GM23338 (cell line): ENCODE measurements at regions not wholly inside any gene's neighbourhood (a gene's known extent, or its start where the extent isn't known, plus 50 kb on each side); places are given as distances from the start of the nearest gene placed in this dataset.

ENCODE experiments used
- ATAC-seq: fragments of 200-7000 bp; cut with Tn5 transposase; 3 replicates; pipeline ENCODE4 v1.9.1; 2020
- DNase-seq: peaks from one replicate; pipeline ENCODE4 v3.0.0-alpha.2; 2015; ENCODE audit warnings: low spot score
- H2AFZ ChIP-seq: fragments of 200-600 bp; sonication (generic); 2 replicates; pipeline ENCODE4 v1.8.0; 2016; ENCODE audit warnings: antibody characterized with exemption, mild to moderate bottlenecking, moderate library complexity
- H3F3A ChIP-seq: fragments of 200-600 bp; sonication (generic); replicated peaks from 2 replicates; pipeline ENCODE4 v1.8.0; 2017; ENCODE audit warnings: antibody characterized with exemption, mixed run types, low read depth
- H3K27ac ChIP-seq: fragments of 200-600 bp; sonication (generic); 2 replicates; pipeline ENCODE4 v1.6.1; 2016; ENCODE audit warnings: low read depth
- H3K27me3 ChIP-seq: fragments of 200-600 bp; sonication (generic); 2 replicates; pipeline ENCODE4 v1.8.0; 2016; ENCODE audit warnings: mild to moderate bottlenecking, mixed run types, moderate library complexity; ENCODE audit not compliant: insufficient read depth
- H3K36me3 ChIP-seq: fragments of 200-600 bp; sonication (generic); 2 replicates; pipeline ENCODE4 v1.8.0; 2016; ENCODE audit warnings: mild to moderate bottlenecking; ENCODE audit not compliant: insufficient read depth
- H3K4me1 ChIP-seq: fragments of 200-600 bp; sonication (generic); 2 replicates; pipeline ENCODE4 v1.8.0; 2016; ENCODE audit warnings: mild to moderate bottlenecking, moderate library complexity; ENCODE audit not compliant: insufficient read depth
- H3K4me2 ChIP-seq: fragments of 200-600 bp; sonication (generic); 2 replicates; pipeline ENCODE4 v1.7.1; 2017; ENCODE audit warnings: mixed run types
- H3K4me3 ChIP-seq: fragments of 200-600 bp; sonication (generic); 2 replicates; pipeline ENCODE4 v1.6.1; 2016; ENCODE audit warnings: mixed run types
- H3K79me2 ChIP-seq: fragments of 200-600 bp; sonication (generic); replicated peaks from 2 replicates; pipeline ENCODE4 v1.8.0; 2017; ENCODE audit warnings: mild to moderate bottlenecking; ENCODE audit not compliant: insufficient read depth
- H3K9me2 ChIP-seq: fragments of 200-600 bp; sonication (generic); 2 replicates; pipeline ENCODE4 v1.8.0; 2017; ENCODE audit not compliant: insufficient read depth
- H4K20me1 ChIP-seq: fragments of 200-600 bp; sonication (generic); replicated peaks from 2 replicates; pipeline ENCODE4 v1.8.0; 2017; ENCODE audit warnings: mild to moderate bottlenecking; ENCODE audit not compliant: insufficient read depth
- H3K27ac Mint-ChIP-seq: 2 replicates; pipeline ENCODE4 v1.8.0; 2020; ENCODE audit warnings: inconsistent platforms, mild to moderate bottlenecking, moderate library complexity, mixed read lengths
- H3K27me3 Mint-ChIP-seq: 3 replicates; pipeline ENCODE4 v1.8.0; 2022; ENCODE audit warnings: low read depth, mild to moderate bottlenecking, moderate library complexity, mixed read lengths, inconsistent platforms; ENCODE audit not compliant: insufficient read depth, poor library complexity
- H3K36me3 Mint-ChIP-seq: 3 replicates; pipeline ENCODE4 v1.8.0; 2021; ENCODE audit warnings: low read depth, mild to moderate bottlenecking, inconsistent platforms, moderate library complexity, mixed read lengths
- H3K4me1 Mint-ChIP-seq: 3 replicates; pipeline ENCODE4 v1.8.0; 2020; ENCODE audit warnings: mild to moderate bottlenecking, inconsistent platforms, mixed read lengths
- H3K4me3 Mint-ChIP-seq: 3 replicates; pipeline ENCODE4 v1.8.0; 2021; ENCODE audit warnings: moderate library complexity, mild to moderate bottlenecking, inconsistent platforms, mixed read lengths
- H3K9me3 Mint-ChIP-seq: 3 replicates; pipeline ENCODE4 v1.8.0; 2020; ENCODE audit warnings: moderate library complexity, mild to moderate bottlenecking, inconsistent platforms, mixed read lengths
- CREB1 ChIP-seq: fragments of 250-450 bp; sonication (Bioruptor Pico); IDR thresholded peaks from 2 replicates; pipeline ENCODE4 v1.5.0; 2020; ENCODE audit warnings: low read depth, mild to moderate bottlenecking, moderate library complexity
- CTCF ChIP-seq, 2 experiments: fragments of 200-600 bp in 1 of 2; sonication (generic) in 1 of 2; conservative IDR thresholded peaks; 2 replicates each; pipeline versions ENCODE4 v1.5.1 to v1.6.1; 2016 to 2017; ENCODE audit warnings: antibody characterized with exemption in 2 of 2, low read depth in 2 of 2, mild to moderate bottlenecking in 2 of 2, moderate library complexity in 1 of 2
- ETS1 ChIP-seq: IDR thresholded peaks from 2 replicates; pipeline ENCODE4 v1.6.1; 2016; ENCODE audit warnings: antibody characterized with exemption
- EZH2 ChIP-seq: fragments of 200-600 bp; sonication (generic); IDR thresholded peaks from one replicate; pipeline ENCODE4 v1.8.0; 2017; ENCODE audit warnings: antibody characterized with exemption, mild to moderate bottlenecking, low read depth; ENCODE audit not compliant: unreplicated experiment
- EZH2phosphoT487 ChIP-seq: fragments of 200-600 bp; sonication (generic); IDR thresholded peaks from one replicate; pipeline ENCODE4 v1.8.1; 2018; ENCODE audit warnings: antibody characterized with exemption; ENCODE audit not compliant: unreplicated experiment
- JUNB ChIP-seq: IDR thresholded peaks from one replicate; pipeline ENCODE4 v1.6.1; 2016; ENCODE audit warnings: antibody characterized with exemption; ENCODE audit not compliant: unreplicated experiment
- NANOG ChIP-seq: IDR thresholded peaks from 2 replicates; pipeline ENCODE4 v1.6.1; 2016; ENCODE audit warnings: antibody characterized with exemption, borderline replicate concordance
- POLR2AphosphoS5 ChIP-seq: IDR thresholded peaks from 2 replicates; pipeline ENCODE4 v1.6.1; 2016; ENCODE audit warnings: antibody characterized with exemption, low read depth
- REST ChIP-seq: IDR thresholded peaks from one replicate; pipeline ENCODE4 v1.6.1; 2018; ENCODE audit warnings: antibody characterized with exemption; ENCODE audit not compliant: unreplicated experiment
- ZNF114 ChIP-seq: fragments of 250-450 bp; sonication (Bioruptor Pico); IDR thresholded peaks from 2 replicates; pipeline ENCODE4 v1.5.0; 2020; ENCODE audit warnings: mild to moderate bottlenecking, moderate library complexity
- ZNF462 ChIP-seq: fragments of 250-450 bp; sonication (Bioruptor Pico); IDR thresholded peaks from 2 replicates; pipeline ENCODE4 v1.5.0; 2020; ENCODE audit warnings: mild to moderate bottlenecking, moderate library complexity

GRCh38 chr14:26104717-26105116, 493.1 kb downstream of the NOVA1 start:
- H3K27ac Mint-ChIP-seq, result peak overlapping the region; percentile 0; the same call in 1 of the 2 replicates
- Histone ChIP-seq H2AFZ (no peak overlapping the region), H3K9me2 (0 out of 2 replicates have a peak, but pooled peaks cover 8% of the 10 kb centered on the region), H3K27ac (no peak overlapping the region), H3K79me2 (no peaks in the 10 kb centered on the region), H3K4me1 (no peaks in the 10 kb centered on the region), H3K27me3 (no peaks in the 10 kb centered on the region), H3K4me2 (0 out of 2 replicates have a peak overlapping the region, but pooled peaks have one; percentile 3), H3K4me3 (no peak overlapping the region), H3K36me3 (no peaks in the 10 kb centered on the region), H3F3A (no peaks in the 10 kb centered on the region), H4K20me1 (no peaks in the 10 kb centered on the region)
- peaks cover 6% of the 10 kb centered on the region for H3K27me3 Mint-ChIP-seq
- H3K4me1 Mint-ChIP-seq, result peaks cover 12% of the 10 kb centered on the region
- no peak overlapping the region for H3K4me3 Mint-ChIP-seq
- peaks cover 22% of the 10 kb centered on the region for H3K9me3 Mint-ChIP-seq
- TF ChIP-seq CREB1 (no peak), POLR2AphosphoS5 (no peak), NANOG (no peak), EZH2 (no peak), REST (no peak), CTCF (conservative IDR thresholded peaks at IDR 0.05; ENCODE audit: low read depth in 2 of 2) (no peak)
- DNase-seq (peak; percentile 37), ATAC-seq (no peak)
- H3K36me3 Mint-ChIP-seq, result peaks cover 19% of the 10 kb centered on the region

GRCh38 chr14:26097852-26098251, 500.0 kb downstream of the NOVA1 start:
- Histone ChIP-seq H3K79me2 (no peaks in the 10 kb centered on the region), H4K20me1 (no peaks in the 10 kb centered on the region), H3F3A (no peaks in the 10 kb centered on the region), H2AFZ (no peak overlapping the region), H3K4me1 (no peaks in the 10 kb centered on the region), H3K4me3 (no peak overlapping the region), H3K27me3 (no peaks in the 10 kb centered on the region), H3K36me3 (no peaks in the 10 kb centered on the region), H3K27ac (no peak overlapping the region), H3K4me2 (no peak overlapping the region), H3K9me2 (no peaks in the 10 kb centered on the region)
- DNase-seq, result no peak
- Mint-ChIP-seq H3K4me3 (no peak overlapping the region), H3K27ac (no peak overlapping the region), H3K27me3 (no peaks in the 10 kb centered on the region), H3K4me1 (peaks cover 3% of the 10 kb centered on the region; the same call in 2 of the 3 replicates), H3K9me3 (no peaks in the 10 kb centered on the region), H3K36me3 (no peaks in the 10 kb centered on the region)
- ATAC-seq, result no peak
- no peak for TF ChIP-seq EZH2phosphoT487
- TF ChIP-seq JUNB, result no peak
- TF ChIP-seq ZNF114, result no peak
- TF ChIP-seq ETS1, result no peak
- no peak for TF ChIP-seq ZNF462 (CRISPR knock-in tag)
